ENCODE measurements at regions not wholly inside any gene's neighbourhood (a gene's known extent, or its start where the extent isn't known, plus 50 kb on each side); places are given as distances from the start of the nearest gene placed in this dataset.
A peak's percentile ranks its signal among the peaks of the same experiment; 100 is the strongest.
"Not testable (repeated sequence)": the region's sequence is repeated elsewhere in the genome, so short reads cannot be mapped to it uniquely, and the experiment has no call there.

DNA sequence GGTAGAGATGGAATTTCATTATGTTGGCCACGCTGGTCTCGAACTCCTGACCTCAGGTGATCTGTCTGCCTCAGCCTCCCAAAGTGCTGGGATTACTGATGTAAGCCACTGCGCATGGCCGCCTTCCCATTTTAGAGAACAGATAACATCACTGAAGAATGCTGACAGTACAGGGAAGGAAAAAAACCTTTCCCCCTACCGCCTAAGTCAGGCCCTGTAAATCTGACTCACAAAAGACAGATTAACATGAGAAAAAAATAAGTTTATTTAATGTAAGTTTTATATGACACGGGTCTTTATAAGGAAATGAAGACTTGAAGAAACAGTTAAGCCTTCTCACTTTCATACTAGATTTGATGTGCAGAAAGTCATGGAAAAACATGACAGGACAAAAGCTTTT, 227.2 kb upstream of the ZNF608 start:
- intact Hi-C loops (cut with DNase I, micrococcal nuclease) = no loop called here

DNA sequence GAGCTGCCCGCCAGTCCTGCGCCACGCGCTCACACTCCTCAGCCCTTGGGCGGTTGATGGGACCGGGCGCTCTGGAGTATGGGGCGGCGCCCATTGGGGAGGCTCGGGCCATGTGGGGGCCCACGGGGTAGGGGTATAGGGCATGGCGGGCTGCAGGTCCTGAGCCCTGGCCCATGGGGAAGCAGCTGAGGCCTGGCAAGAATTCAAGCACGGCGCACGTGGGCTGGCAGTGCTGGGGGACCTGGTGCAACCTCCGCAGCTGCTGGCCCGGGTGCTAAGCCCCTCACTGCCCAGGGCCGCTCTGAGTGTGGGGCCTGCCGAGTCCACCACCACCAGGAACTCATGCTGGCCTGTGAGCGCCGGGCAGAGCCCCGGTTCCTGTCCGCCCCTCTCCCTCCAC, 229.6 kb upstream of the ZNF608 start:
- no peak for ATAC-seq
- no peak for DNase-seq
- intact Hi-C loops (cut with DNase I, micrococcal nuclease) = no loop called here

More for the DNA sequence above, 227.2 kb upstream of the ZNF608 start:
- DNase-seq (no peak), ATAC-seq (no peak)

DNA sequence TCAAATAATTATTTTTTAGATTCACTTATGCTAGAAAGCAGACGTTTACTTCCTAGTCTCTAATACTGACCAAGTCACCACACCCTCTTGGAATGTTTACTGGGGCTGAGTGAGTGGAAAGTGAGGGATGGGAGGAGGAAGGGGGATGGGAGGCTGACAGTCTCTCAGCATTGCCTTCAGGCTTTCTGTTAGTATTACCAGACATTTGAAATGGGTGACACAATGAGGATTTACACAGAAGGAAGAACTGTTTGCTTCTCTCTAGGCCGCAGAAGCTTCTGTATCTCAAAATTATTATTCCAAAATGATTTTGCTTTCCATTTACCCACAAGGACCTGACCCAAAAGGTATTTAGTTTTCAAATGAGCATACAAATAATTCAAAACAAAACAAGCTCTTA, 232.8 kb upstream of the ZNF608 start:
- ATAC-seq (peak; percentile 64), DNase-seq (no peak)
- intact Hi-C loops (cut with DNase I, micrococcal nuclease) = no loop called here

DNA sequence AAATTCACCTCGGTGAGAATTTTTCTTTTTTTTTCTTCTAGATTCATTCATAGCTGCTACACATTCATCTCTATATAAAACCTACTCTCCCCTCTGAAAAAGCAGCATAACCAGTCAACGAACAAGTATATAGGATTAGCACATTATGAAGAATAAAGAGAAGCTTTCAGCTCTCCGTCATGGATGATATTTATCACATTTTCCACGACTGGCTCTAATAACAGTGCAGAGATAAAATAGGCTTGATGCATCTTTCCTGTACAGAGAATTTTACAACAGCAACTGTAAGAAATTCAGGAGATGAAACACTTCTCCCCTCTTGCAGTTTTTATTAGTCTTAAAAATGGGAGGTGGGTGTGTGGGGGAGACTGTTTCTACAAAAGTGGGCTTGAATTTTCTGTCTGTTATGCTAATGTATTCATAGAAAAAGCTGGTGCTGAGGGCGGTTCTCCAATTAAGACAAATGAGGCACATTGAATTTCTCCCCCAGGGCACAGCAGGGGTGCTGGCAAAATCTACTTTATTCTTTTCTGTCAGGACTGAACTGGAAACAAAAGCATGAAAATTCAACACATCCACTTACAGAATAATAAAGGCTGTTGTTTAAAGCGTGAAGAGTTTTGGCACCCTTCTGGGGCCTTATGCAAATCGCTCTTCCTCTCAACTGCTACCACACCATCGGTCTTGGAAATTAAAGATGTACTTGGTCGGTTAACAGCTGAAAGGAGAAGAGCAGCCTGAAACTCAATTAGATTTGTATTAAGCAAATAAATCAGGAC, 233.9 kb upstream of the ZNF608 start:
- intact Hi-C loops (cut with DNase I, micrococcal nuclease) = no loop called here

DNA sequence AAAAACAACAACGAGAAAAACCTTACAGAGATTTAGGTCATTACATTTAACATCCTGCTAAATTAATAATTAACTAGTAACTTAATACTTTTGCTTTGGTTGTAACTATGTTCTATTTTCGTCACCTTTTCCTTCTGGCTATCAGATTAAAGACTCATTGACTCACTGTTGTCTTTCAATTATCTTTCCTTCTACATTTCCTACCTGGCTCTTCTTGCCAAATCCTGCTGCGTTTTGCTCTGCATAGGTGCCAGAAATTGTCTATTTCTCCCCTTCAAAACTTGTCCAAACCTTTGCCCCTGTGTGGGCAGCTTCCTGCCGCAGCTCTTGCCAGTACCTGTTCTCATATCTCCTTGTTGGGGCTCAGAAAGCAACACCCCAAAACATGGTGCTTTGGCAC, 235.5 kb upstream of the ZNF608 start:
- intact Hi-C loops (cut with DNase I, micrococcal nuclease) = no loop called here
- DNase-seq (no peak), ATAC-seq (peak; percentile 78)

More for the DNA sequence above, 233.9 kb upstream of the ZNF608 start:
- ATAC-seq (no peak), DNase-seq (no peak)

DNA sequence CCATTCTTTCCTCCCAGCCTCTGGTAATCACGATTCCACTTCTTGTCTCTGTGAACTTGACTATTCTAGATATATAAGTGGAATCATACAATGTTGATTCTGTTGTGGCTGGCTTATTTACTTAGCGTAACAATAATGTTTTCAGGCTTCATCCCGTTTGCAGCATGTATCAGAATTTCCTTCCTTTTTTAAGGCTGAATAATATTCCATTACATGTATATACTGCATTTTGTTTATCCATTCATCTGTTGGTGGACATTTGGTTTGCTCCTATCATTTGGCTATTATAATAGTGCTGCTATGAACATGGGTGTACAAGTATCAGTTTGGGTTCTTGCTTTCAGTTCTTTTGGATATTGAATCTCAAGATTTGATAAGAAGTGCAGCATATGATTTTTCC, 239.7 kb upstream of the ZNF608 start:
- intact Hi-C loops (cut with DNase I, micrococcal nuclease) = no loop called here
- no peak for DNase-seq
- ATAC-seq = no peak

DNA sequence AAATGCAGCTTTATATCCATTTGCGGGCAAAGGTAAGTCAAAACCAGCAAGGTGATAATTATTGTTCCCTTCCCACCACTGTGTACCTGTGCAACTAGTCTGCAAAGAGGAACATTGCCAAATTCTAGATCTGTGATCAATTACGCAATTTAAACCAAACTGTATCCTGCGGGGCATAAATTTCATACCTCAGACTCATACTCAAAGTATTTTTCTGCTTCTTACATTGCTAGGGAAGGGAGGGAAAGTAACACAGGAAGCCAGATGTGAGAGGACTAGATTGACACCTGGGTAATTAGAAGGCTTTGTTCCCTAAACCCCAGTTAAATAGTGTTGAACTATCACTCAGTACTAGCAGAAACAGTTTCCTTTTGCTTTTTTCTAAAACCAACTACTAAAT, 240.2 kb upstream of the ZNF608 start:
- ATAC-seq (no peak), DNase-seq (no peak)
- intact Hi-C loops (cut with DNase I, micrococcal nuclease) = no loop called here

DNA sequence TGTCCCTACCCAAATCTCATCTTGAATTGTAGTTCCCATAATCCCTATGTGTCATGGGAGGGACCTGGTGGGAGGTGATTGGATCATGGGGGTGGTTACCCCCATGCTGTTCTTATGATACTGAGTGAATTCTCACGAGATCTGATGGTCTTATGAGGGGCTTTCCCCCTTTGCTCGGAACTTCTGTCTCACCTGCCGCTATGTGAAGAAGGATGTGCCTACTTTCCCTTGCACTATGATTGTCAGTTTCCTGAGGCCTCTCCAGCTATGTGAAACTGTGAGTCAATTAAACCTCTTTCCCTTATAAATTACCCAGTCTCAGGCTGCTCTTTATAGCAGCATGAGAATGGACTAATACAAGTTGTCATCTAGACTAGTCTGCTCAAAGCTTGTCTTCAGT, 241.3 kb upstream of the ZNF608 start:
- intact Hi-C loops (cut with DNase I, micrococcal nuclease); DNase-seq; ATAC-seq: not testable (repeated sequence)

DNA sequence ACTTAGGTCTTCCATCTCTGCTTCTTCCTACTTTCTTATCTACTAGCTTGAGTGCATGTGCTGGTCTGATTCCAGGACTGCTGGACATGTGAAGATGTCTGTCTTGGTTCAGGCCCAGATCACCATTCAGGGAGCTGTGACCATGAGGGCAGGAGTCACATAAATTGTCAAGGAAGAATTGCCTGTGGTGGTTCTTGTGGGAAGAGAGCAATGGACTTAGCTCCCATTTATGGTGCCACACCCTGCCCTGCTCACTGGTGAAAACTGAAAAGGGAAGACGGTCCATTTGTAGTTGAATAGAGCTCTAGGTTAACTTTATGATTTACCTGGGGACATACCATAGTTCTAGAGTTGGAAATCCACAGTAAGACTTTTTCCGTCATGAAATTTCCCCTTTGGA, 244.3 kb upstream of the ZNF608 start:
- DNase-seq = peak; percentile 77 to 86
- ATAC-seq = peak; percentile 99
- intact Hi-C loops (cut with DNase I, micrococcal nuclease) = no loop called here

DNA sequence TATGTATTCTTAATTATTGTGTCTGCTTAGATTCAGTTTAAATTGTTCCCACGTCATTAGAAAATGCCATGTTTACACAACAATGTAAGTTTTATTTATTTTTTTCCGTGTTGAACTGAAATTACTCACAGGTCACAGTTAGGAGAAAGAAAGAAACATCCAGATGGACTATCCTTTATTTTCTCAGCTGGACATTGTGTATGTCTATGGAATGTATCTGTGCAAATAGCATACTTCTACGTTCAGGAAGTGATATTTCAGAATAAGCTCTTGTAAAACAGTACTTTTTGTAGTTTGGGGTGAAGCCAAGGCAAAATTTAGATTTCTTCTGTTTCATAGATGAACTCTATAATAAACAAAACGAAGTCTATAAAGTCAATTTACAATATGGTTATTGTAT, 249.0 kb upstream of the ZNF608 start:
- no peak for DNase-seq
- no peak for ATAC-seq
- intact Hi-C loops (cut with DNase I, micrococcal nuclease) = no loop called here

DNA sequence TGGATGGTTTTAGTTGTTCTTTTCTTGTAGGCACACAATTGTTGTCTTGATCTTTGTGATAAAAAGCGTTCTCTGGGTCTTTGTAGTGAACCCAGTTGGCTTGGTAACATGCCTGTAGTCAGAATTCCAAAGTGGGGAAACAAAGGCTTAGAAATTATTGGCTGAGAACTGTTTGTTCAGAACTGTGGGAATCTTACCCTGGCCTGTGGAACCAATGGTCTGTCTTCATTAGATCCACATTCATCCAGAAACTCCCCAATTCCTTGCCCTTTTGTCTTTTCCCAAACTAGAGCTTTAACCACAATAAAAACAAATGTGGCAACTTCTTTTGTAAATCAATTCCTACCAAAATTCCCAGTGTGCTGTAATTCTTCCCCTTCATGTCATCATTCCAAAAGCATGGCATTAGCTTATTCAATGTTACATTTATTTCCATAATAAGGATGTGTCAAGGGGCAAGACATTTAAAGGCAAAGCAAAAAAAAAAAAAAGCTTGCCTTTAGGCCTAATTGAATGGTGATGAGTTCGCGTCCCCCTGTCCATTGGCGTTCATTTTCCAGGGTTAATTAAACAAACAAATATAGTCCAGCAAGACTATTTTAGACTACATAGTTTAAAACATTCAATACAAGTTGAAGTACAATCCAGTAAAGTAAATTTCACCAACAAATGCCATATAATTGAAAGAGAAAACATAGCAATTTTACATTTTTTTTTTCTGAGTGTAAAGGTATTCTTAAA, 249.8 kb upstream of the ZNF608 start:
- DNase-seq = no peak
- ATAC-seq = no peak
- intact Hi-C loops (cut with DNase I, micrococcal nuclease) = no loop called here

DNA sequence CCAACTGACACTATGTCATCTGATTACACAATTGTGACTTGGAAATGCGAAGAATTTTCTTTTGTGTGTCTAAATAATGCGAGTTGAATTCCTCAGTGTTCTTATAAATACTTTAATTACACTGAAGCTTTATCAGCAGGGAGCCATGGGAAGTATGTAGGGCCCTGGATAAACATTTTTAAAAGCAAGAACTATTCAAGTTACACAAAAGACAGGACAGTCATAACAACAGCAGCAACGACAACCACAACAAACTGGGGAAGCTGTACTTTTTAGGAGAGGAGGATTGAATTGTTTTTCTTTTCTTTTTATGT, 250.3 kb upstream of the ZNF608 start:
- DNase-seq = no peak
- ATAC-seq = no peak
- intact Hi-C loops (cut with DNase I, micrococcal nuclease) = no loop called here

DNA sequence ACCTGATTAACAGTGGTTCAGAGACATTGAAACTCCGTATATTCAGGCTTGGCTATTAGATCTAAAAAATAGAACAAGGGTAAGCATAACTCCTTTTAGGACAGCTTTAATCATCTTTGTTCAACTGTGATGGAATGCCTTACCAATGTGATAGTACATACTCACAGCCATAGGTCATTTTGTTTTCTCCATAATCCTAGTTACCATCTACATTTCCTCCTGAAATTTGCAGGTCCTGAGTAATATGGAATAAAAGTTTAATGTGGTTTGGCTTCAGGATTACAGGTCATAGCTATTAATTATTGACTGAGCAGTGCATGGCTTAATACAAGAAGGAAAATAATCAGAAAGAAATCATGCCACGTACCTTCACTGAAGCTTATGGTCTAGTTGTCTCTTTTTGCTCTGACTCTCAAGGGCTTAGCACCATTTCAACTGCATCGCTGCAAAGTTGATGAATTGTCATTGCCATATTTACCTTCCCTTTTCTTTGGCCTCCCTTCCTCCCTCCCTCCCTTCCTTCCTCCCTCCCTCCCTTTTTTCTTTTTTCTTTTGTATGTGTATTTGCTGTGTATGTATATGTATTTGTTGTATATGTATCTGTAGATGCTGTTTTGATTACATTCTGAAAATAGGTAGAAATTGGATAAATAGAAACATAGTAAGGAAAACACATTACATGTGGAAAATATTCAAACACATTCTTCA, 250.9 kb upstream of the ZNF608 start:
- DNase-seq (no peak), ATAC-seq (no peak)
- intact Hi-C loops (cut with DNase I, micrococcal nuclease) = no loop called here

DNA sequence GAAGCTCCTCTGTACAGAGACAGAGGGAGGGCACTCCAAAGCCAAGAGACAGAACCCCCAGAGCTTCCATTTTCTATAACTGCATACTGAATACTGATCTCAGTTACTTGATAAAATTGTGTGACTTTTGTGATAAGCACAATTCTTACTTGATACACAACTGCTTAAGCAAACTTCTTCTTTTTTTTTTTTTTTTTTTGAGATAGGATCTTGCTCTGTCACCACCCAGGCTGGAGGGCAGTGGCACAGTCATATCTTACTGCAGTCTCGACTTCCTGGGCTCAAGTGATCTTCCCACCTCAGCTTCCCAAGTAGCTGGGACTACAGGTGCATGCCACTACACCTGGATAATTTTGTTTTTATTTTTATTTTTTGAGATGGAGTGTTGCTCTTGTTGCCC, 252.1 kb upstream of the ZNF608 start:
- no peak for ATAC-seq
- DNase-seq = no peak
- intact Hi-C loops (cut with DNase I, micrococcal nuclease) = no loop called here

DNA sequence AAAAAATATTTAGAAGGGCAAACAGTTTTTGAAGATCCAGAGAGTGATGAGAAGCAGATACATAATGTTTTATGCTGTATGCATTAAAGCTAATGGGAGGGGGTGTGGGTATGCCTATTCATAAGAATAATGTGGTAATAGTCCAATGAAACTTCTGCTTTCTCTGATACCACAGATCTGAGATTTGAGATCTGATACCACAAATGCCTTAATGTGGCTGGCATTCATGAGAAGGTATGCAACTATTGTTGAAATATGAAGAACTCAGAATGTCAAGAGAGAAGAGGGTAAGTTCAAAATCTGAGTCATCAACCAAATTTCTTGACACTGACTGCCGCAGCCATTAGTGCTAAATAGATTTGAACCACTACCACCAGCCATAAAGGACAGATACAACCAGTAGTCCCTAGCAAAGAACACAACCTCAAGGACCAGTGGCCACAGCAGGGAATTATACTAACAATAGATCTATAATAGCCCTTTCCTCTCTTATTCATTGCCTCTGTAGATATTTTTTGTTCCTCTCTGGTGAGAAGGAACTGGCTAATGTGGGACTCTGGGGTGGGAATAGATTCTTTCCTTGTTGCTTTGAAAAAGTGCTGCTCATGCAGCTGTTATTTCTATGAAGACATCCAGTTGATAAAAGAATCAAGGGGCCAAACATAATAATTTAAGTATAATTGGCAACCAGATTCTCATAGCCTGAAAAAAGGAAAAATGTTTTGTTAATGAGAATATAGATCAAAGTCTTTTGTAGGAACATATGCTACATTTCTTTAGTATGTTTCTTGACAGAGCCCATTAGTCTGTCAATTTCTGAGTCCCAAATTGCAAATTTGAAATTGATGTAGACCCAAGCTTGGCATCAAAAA, 256.5 kb upstream of the ZNF608 start:
- intact Hi-C loops (cut with DNase I, micrococcal nuclease) = no loop called here
- ATAC-seq = no peak

DNA sequence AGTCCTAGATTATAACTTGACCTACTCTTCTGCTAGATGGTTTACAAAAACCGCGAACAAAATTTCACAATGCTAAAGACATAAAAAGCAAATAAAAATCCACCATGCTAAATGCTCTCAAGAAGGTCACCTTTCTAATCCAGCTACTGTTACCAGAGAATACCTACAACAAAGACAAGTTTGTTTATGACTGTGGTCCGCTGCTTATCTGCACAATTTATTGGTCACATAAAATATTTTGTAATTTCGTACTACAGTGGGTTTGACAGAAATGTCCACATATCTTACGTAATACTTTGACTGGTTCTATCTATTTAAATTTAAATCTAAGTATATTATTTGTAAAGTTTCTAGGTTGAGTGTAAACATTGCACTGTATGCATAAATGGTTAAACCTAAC, 257.6 kb upstream of the ZNF608 start:
- intact Hi-C loops (cut with DNase I, micrococcal nuclease) = no loop called here
- no peak for ATAC-seq

More for the DNA sequence above, 256.5 kb upstream of the ZNF608 start:
- DNase-seq = no peak

DNA sequence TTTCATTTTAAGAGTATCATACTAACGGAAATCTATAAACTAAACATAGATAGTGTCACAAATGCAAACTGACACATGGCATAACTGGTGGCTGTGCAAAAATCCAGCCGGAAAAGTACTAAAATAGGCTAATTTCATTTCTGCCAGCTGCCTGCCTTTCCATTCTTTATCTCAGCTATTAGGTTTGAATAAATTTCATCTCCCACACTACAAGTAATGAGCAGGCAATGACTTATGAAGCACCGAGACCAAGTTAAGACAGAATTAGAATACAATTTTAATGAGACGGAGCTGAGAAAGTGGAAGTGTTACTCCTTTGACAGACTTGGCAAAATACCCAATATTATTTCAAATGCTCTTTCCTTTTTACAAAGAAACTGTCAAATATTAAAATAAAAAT, 258.8 kb upstream of the ZNF608 start:
- intact Hi-C loops (cut with DNase I, micrococcal nuclease) = no loop called here

More for the DNA sequence above, 257.6 kb upstream of the ZNF608 start:
- DNase-seq = no peak

DNA sequence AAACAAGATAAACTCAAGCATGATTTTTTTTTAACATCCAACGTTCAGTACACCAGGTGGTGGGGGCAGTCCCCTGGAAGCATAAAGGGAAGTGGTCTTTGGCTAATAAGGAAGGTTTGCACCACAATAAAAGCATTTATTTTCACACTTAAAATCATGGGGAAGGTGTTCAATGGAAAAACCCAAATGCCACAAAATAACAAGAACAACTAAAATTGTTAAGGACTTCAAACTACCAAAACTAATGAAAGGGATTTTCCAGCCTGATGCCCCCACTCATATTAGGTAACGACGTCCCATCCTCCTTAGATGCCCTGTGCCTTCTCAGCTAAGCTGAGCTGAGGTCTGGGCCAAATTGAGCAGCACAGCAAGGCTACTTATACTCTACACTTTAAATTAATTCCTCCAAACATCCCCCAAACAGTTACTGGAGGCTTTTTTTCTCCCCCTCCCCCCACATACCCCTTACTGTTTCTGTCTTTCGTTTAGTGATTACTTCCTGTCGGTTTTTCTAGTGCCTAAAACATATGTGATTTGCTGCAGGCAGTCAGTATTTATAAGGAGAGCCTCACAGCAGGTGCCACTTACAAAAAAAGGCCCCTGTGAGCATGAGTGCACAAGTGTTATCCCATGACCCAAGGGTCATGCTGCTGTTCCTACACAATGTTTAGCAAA, 259.7 kb upstream of the ZNF608 start:
- intact Hi-C loops (cut with DNase I, micrococcal nuclease) = no loop called here
- ATAC-seq (no peak), DNase-seq (no peak)

More for the DNA sequence above, 258.8 kb upstream of the ZNF608 start:
- no peak for ATAC-seq
- DNase-seq = no peak

DNA sequence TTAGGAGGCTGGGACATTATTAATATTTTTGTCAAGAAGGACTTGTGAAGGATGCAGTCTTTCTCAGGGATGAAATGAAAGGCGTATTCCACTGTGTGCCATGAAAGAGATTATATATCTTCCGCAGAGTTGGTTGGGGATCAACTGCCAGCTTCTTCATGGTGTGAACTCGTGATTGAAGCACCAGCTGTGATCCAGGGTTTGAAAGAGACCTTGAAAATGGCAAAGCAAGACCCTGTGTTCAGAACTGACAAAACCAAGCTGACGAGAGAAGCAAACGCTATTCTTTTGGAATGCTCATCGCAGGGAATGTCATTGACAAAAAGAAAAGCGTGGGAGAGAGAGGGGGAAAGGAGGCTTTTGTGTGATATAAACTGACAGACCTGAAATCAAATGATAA, 263.9 kb upstream of the ZNF608 start:
- ATAC-seq (no peak), DNase-seq (no peak)
- intact Hi-C loops (cut with DNase I, micrococcal nuclease) = no loop called here

Data from left colon (tissue), 2 donors.